ENCODE measurements at regions not wholly inside any gene's neighbourhood (a gene's known extent, or its start where the extent isn't known, plus 50 kb on each side); places are given as distances from the start of the nearest gene placed in this dataset.

GRCh38 chr3:31142543-31142942 is 248.1 kb upstream of the GADL1 start:
- TF ChIP-seq CTCF (IDR thresholded peaks at IDR 0.05) (no peak), POLR2A (IDR thresholded peaks at IDR 0.05) (no peak)

Data from body of pancreas (tissue), 4 donors.